Activated CD8-positive, alpha-beta memory T cell treated with anti-CD3 and anti-CD28 coated beads, Interleukin-2, amount 50 U/mL, for 24 hours (primary cell): ENCODE measurements at regions not wholly inside any gene's neighbourhood (a gene's known extent, or its start where the extent isn't known, plus 50 kb on each side); places are given as distances from the start of the nearest gene placed in this dataset.
"Not testable (repeated sequence)": the region's sequence is repeated elsewhere in the genome, so short reads cannot be mapped to it uniquely, and the experiment has no call there.

Experiments used
- DNase-seq: peaks from one replicate; pipeline ENCODE4 v3.0.0-alpha.2; 2020; ENCODE audit errors: extremely low read depth

GRCh38 chr2:118613737-118614136 lies 233.7 kb downstream of the EN1 start:
- DNase-seq: no peak

DNA sequence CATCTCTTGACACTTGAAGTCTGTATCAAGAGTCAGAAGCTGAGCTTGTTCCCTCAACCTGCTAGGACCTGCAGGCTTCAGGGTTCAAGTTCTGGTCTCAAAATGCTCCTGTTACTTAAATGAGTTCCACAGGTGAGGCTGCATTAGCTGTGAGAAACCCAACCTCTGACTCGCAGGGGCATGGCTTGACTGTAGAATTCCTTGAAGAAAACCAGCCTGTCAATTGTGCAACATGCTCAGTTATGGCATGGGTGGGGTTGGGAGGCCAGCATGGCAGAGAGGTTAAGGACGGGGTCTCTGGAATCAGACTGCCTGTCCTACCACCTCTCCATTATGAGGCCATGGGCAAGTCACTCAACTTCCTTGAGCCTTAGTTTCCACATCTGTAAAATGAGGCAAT lies 235.8 kb downstream of the EN1 start:
- DNase-seq: no peak

- DNase-seq: no peak
These were observed 238.3 kb downstream of the EN1 start for GRCh38 chr2:118609138-118609537.

GRCh38 chr2:118607641-118608040 lies 239.8 kb downstream of the EN1 start:
- no peak for DNase-seq

DNA sequence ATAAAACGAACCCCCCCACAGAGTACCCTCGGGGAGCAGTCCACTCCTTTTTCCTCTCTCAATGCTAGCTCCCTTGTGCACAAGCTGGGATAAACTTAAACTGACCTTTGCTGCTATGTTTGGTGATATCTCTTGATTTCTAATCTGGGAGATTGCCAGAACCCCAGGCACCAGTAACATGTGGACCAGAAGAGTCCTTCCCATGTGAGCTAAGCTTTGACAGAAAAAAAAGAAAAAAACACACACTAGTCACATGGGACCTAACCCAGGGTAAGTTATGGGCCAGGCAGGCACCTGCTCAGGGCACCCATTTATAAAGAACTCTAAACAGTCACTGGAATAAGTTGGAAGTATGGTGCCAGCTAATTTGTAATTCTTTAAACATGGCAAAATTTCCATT lies 242.6 kb downstream of the EN1 start:
- no peak for DNase-seq

- no peak for DNase-seq
These were observed 243.1 kb downstream of the EN1 start for GRCh38 chr2:118604371-118604770.

- no peak for DNase-seq
These were observed 248.3 kb downstream of the EN1 start for GRCh38 chr2:118599141-118599540.

DNA sequence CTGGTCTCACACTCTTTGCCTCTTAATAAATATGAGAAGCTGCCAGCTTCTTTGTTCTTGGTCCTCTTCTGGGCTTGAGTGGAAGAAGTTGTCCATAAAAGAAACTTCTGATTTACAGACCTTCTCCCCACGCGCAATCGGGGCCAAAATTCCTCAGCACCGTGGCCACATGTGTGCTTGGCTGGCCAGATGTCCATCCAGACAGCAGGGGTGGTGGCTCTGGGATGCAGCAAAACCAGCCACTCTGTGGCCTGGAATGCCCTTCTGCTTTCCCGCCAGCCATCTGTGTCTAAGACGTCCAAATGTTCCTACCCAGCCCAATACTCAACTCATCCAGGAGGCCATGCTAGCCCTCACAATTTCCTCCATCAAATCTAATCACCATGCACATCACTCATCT lies 250.8 kb downstream of the EN1 start:
- DNase-seq: no peak

- no peak for DNase-seq
These were observed 254.2 kb downstream of the EN1 start for GRCh38 chr2:118593257-118593656.

DNA sequence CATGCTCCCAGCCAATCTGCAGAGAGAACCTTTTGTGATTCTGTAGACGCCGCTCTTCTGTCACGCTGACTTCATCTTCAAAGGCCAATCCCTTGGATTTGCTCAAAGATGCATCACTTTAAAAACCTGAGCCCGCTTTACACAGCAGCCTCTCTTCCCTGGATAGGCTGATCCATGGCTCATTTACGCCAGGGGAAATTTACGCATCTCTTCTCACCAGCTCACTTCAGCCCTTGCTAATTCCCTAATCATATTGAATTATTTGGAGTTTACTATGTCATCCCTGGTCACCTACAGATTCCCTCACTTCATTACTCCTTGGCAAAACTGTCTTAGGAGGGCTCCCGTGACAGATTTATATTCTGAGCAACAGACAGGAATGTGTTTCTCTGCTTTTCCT lies 256.2 kb downstream of the EN1 start:
- no peak for DNase-seq

GRCh38 chr2:118589721-118590120 lies 257.7 kb downstream of the EN1 start:
- DNase-seq: no peak

- no peak for DNase-seq
These were observed 258.6 kb downstream of the EN1 start for GRCh38 chr2:118588850-118589249.

DNA sequence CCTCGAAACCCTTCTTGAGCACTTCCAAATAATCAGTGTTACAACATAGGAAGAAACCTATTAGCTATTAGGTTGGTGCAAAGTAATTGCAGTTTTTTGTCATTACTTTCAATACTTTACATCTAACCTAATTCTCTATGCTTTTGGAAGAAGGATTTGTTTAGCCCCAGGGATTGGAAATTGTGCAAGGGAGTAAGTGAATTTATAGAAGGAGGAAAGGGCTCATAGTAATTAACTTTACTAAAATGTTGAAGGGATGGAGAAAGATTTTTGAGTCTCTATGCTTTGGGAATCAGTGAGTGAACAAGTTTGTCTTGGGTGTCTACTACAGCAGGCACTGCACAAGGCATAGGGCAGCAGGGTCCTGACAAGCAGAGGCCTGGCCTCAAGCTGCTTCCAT lies 261.1 kb downstream of the EN1 start:
- no peak for DNase-seq

- no peak for DNase-seq
These were observed 262.6 kb downstream of the EN1 start for GRCh38 chr2:118584877-118585276.

DNA sequence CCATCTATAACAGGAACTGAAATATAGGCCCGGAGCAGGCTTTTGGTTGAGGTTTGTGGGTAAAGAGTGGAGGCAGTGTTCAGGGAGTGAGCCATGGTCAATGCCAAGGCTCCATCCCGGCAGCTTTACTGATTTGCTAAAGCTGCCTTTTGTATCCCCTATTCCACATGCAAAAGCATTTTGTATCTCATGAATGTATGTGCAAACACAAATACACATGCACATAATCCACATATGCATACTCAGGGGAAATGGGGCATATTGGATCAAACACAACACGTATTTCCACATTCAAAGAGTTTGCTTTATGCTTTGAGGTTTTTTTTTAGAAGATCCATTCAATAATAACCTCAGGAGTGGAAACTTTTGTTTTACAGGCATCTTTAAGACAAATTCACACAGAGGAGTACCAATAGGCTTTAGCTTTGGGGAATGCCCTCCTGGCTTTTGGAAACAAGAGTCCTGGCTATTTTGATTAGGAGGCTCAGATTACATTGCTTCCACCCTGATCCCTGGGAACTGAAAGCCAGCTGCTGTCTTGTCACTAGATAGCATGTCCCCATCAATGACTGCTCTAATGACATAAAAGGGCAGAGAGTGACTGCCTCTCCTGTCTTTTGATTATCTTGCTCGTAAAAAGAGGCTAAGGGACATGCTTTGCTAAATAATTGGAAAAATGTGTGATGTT lies 263.2 kb downstream of the EN1 start:
- no peak for DNase-seq

DNA sequence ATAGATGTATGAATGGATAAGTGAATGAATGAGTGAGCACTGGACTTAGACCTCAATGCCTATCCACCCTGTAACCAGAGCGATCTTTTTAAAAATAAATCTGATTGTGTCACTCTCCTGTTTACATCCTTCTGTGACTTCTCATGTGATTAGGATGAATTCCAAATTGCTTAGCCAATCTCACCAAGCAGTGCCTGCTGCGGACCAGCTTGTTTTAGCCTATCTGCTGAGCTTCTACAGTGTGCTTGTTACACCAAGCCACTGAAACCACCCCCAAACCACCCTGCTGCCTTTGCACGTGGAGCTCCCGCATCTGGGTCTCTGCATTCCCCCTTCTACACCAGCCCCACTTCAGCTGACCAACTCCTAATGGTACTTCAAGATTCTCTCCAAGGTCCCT lies 265.4 kb downstream of the EN1 start:
- no peak for DNase-seq

DNA sequence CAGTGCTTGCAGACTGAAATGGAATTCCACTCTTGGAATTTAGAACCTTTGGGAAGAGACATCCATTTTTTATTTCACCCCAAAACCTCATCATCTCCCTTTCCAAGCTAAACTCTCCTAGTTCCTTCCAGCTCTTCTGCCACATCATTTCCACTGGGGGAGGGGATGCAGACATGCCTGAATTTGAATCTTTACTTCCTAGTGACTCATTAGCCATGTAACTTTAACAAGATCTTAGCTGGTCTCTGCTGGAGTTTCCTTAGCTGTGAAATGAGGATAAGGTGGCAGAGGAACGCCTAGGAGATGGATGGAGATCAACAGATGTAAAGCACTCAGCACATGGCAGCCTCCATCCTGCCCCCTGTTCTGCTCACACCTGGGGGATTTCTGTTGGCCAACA lies 266.8 kb downstream of the EN1 start:
- no peak for DNase-seq

- no peak for DNase-seq
These were observed 267.3 kb downstream of the EN1 start for GRCh38 chr2:118580107-118580506.

- DNase-seq: no peak
These were observed 270.2 kb downstream of the EN1 start for GRCh38 chr2:118577202-118577601.

- DNase-seq: no peak
These were observed 271.2 kb downstream of the EN1 start for GRCh38 chr2:118576109-118576855.

- DNase-seq: not testable (repeated sequence)
These were observed 275.1 kb downstream of the EN1 start for GRCh38 chr2:118572380-118572779.

GRCh38 chr2:118569876-118570535 lies 277.4 kb downstream of the EN1 start:
- DNase-seq: no peak

- no peak for DNase-seq
These were observed 278.7 kb downstream of the EN1 start for GRCh38 chr2:118568700-118569099.
